Keratinocyte (primary cell): ENCODE measurements at regions not wholly inside any gene's neighbourhood (a gene's known extent, or its start where the extent isn't known, plus 50 kb on each side); places are given as distances from the start of the nearest gene placed in this dataset.
A peak's percentile ranks its signal among the peaks of the same experiment; 100 is the strongest.
"Not testable (repeated sequence)": the region's sequence is repeated elsewhere in the genome, so short reads cannot be mapped to it uniquely, and the experiment has no call there.

ENCODE experiments used
- DNase-seq: peaks from one replicate; pipeline ENCODE4 v3.0.0-alpha.2; 2011; ENCODE audit warnings: low read depth, missing footprints, low spot score
- FAIRE-seq: peaks from 2 replicates; lab custom pipeline; 2011; peaks lifted over from hg19 to GRCh38; lab: Jason Lieb, UNC
- H2AFZ ChIP-seq: 2 replicates; pipeline ENCODE4 v1.6.0; 2012; ENCODE audit warnings: low read length, control low read depth, inconsistent platforms; ENCODE audit not compliant: control insufficient read depth
- H3K27ac ChIP-seq: 2 replicates; pipeline ENCODE4 v1.5.1; 2011; ENCODE audit warnings: low read length; ENCODE audit not compliant: control insufficient read depth, insufficient read depth
- H3K27me3 ChIP-seq: 3 replicates; pipeline ENCODE4 v1.6.0; 2011; ENCODE audit warnings: low read length; ENCODE audit not compliant: control insufficient read depth, insufficient read depth; ENCODE audit errors: extremely low read depth
- H3K36me3 ChIP-seq, 2 experiments: 2 replicates in 1 of 2; 3 replicates in 1 of 2; pipeline ENCODE4 v1.5.1; 2011; ENCODE audit warnings: low read length in 2 of 2, mild to moderate bottlenecking in 1 of 2; ENCODE audit not compliant: control insufficient read depth in 2 of 2, insufficient read depth in 2 of 2; ENCODE audit errors: extremely low read depth in 1 of 2
- H3K4me1 ChIP-seq: 3 replicates; pipeline ENCODE4 v1.5.1; 2011; ENCODE audit warnings: low read length; ENCODE audit not compliant: control insufficient read depth, insufficient read depth; ENCODE audit errors: extremely low read depth
- H3K4me2 ChIP-seq: 3 replicates; pipeline ENCODE4 v1.6.0; 2011; ENCODE audit warnings: low read depth, low read length; ENCODE audit not compliant: control insufficient read depth, insufficient read depth; ENCODE audit errors: extremely low read depth
- H3K4me3 ChIP-seq, 3 experiments: fragments of 200-600 bp in 1 of 3; sonication (generic) in 1 of 3; 2 replicates in 2 of 3; 3 replicates in 1 of 3; pipeline ENCODE4 v1.5.1; 2011 to 2016; ENCODE audit warnings: low read length in 3 of 3, mild to moderate bottlenecking in 3 of 3, control low read depth in 2 of 3, inconsistent platforms in 1 of 3, low read depth in 1 of 3, mixed read lengths in 1 of 3, mixed run types in 1 of 3, moderate library complexity in 1 of 3; ENCODE audit not compliant: control insufficient read depth in 2 of 3, insufficient read depth in 2 of 3; ENCODE audit errors: extremely low read depth in 1 of 3
- H3K79me2 ChIP-seq: 2 replicates; pipeline ENCODE4 v1.6.0; 2012; ENCODE audit warnings: low read length; ENCODE audit not compliant: control insufficient read depth, insufficient read depth
- H3K9ac ChIP-seq: 3 replicates; pipeline ENCODE4 v1.6.0; 2011; ENCODE audit warnings: low read length; ENCODE audit not compliant: control insufficient read depth, insufficient read depth; ENCODE audit errors: extremely low read depth
- H3K9me1 ChIP-seq: 3 replicates; pipeline ENCODE4 v1.6.0; 2011; ENCODE audit warnings: low read length; ENCODE audit not compliant: control insufficient read depth, insufficient read depth; ENCODE audit errors: extremely low read depth
- H3K9me3 ChIP-seq: 2 replicates; pipeline ENCODE4 v1.5.1; 2012; ENCODE audit warnings: low read depth, low read length; ENCODE audit not compliant: control insufficient read depth
- H4K20me1 ChIP-seq: 3 replicates; pipeline ENCODE4 v1.6.0; 2011; ENCODE audit warnings: low read length; ENCODE audit not compliant: control insufficient read depth, insufficient read depth; ENCODE audit errors: extremely low read depth
- EZH2 ChIP-seq: IDR thresholded peaks from one replicate; pipeline ENCODE4 v1.6.1; 2012; ENCODE audit warnings: inconsistent platforms, mild to moderate bottlenecking, low read length, moderate library complexity
- dilution Hi-C: fragments of 300-500 bp; cut with MboI; formaldehyde crosslinking; loops from one replicate; pipeline ENCODE4 v1.7.0; 2020; ENCODE audit warnings: low sequenced_read_pairs; ENCODE audit not compliant: extremely low pct_ligation_motif_present
- TF ChIP-seq, protein P1 (sequence below), 3 experiments: IDR thresholded peaks in 1 of 3; conservative IDR thresholded peaks in 1 of 3; optimal IDR thresholded peaks in 1 of 3; 2 replicates in 2 of 3; 3 replicates in 1 of 3; pipeline versions ENCODE3 to v1.5.1; 2011; ENCODE audit warnings: low read length in 3 of 3, mild to moderate bottlenecking in 3 of 3, moderate library complexity in 2 of 3, control low read depth in 1 of 3, inconsistent platforms in 1 of 3; ENCODE audit not compliant: insufficient read depth in 2 of 3; ENCODE audit errors: extremely low read depth in 1 of 3

DNA sequence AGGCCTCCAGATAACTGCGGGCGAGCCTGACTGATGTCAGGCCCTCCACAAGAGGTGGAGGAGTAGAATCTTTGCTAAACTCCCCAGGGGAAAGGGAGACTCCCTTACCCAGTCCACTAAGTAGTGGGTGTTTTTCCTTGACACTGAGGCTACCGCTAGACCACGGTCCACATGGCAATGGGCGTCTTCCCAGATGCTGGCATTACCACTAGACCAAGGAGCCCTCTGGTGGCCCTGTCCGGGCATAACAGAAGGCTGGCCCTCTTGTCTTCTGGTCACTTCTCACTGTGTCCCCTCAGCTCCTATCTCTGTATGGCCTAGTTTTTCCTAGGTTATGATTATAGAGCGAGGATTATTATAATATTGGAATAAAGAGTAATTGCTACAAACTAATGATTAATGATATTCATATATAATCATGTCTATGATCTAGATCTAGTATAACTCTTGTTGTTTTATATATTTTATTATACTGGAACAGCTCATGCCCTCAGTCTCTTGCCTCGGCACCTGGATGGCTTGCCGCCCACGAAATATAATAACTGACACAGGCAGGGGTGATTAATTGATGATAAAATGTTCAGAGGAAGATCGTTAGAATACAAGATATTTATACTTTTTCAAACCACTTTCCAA, 73.8 kb downstream of the PRKAB2 start:
- H3K79me2 ChIP-seq, H3K4me2 ChIP-seq, dilution Hi-C loops, H3K36me3 ChIP-seq, H3K9me1 ChIP-seq, H3K9ac ChIP-seq, H3K27ac ChIP-seq, H4K20me1 ChIP-seq, H2AFZ ChIP-seq, FAIRE-seq, H3K4me3 ChIP-seq, H3K9me3 ChIP-seq, DNase-seq, H3K4me1 ChIP-seq, H3K27me3 ChIP-seq: not testable (repeated sequence)
- TF ChIP-seq, protein P1, sequence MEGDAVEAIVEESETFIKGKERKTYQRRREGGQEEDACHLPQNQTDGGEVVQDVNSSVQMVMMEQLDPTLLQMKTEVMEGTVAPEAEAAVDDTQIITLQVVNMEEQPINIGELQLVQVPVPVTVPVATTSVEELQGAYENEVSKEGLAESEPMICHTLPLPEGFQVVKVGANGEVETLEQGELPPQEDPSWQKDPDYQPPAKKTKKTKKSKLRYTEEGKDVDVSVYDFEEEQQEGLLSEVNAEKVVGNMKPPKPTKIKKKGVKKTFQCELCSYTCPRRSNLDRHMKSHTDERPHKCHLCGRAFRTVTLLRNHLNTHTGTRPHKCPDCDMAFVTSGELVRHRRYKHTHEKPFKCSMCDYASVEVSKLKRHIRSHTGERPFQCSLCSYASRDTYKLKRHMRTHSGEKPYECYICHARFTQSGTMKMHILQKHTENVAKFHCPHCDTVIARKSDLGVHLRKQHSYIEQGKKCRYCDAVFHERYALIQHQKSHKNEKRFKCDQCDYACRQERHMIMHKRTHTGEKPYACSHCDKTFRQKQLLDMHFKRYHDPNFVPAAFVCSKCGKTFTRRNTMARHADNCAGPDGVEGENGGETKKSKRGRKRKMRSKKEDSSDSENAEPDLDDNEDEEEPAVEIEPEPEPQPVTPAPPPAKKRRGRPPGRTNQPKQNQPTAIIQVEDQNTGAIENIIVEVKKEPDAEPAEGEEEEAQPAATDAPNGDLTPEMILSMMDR (optimal IDR thresholded peaks at IDR 0.05 in 1 of 3, IDR thresholded peaks at IDR 0.05 in 1 of 3, conservative IDR thresholded peaks at IDR 0.05 in 1 of 3; ENCODE audit: extremely low read depth in 1 of 3, insufficient read depth in 2 of 3, low read length in 3 of 3), result peak; percentile 31 to 46 (median 40)

DNA sequence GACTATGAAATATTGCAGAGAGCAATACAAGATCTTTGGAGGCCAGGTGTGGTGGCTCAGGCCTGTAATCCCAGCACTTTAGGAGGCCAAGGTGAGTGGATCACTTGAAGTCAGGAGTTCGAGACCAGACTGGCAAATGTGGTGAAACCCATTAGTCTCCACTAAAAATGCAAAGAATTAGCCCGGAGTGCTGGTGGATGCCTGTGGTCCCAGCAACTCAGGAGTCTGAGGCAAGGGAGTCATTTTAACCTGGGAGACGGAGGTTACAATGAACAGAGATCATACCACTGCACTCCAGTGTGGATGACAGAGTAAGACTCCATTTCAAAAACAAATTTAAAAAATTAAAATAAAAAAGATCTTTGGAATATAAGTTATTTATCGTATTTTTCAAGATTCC, 76.6 kb downstream of the PRKAB2 start:
- FAIRE-seq, result no peak

More for the DNA sequence above, 76.6 kb downstream of the PRKAB2 start:
- Histone ChIP-seq H3K36me3 (no peaks in the 10 kb centered on the region), H3K79me2 (no peaks in the 10 kb centered on the region), H3K9me3 (no peaks in the 10 kb centered on the region), H2AFZ (no peak overlapping the region), H3K27ac (no peak overlapping the region), H3K4me3 (no peak overlapping the region), H4K20me1 (no peaks in the 10 kb centered on the region), H3K4me1 (no peaks in the 10 kb centered on the region), H3K27me3 (no peaks in the 10 kb centered on the region), H3K9ac (no peak overlapping the region), H3K4me2 (no peak overlapping the region), H3K9me1 (no peaks in the 10 kb centered on the region)
- DNase-seq, result no peak
- no peak for TF ChIP-seq EZH2
- TF ChIP-seq, protein P1 (optimal IDR thresholded peaks at IDR 0.05 in 1 of 3, IDR thresholded peaks at IDR 0.05 in 1 of 3, conservative IDR thresholded peaks at IDR 0.05 in 1 of 3; ENCODE audit: extremely low read depth in 1 of 3, insufficient read depth in 2 of 3, low read length in 3 of 3), result no peak
- dilution Hi-C loops, result no loop called here
